NCI-H2081 treated with DMSO at 0.1 percent for 48 hours (cell line): ENCODE measurements at regions not wholly inside any gene's neighbourhood (a gene's known extent, or its start where the extent isn't known, plus 50 kb on each side); places are given as distances from the start of the nearest gene placed in this dataset.
"Not testable (repeated sequence)": the region's sequence is repeated elsewhere in the genome, so short reads cannot be mapped to it uniquely, and the experiment has no call there.

Experiments used
- DNase-seq: peaks from one replicate; lab custom pipeline; 2025; lab: John Stamatoyannopoulos, UW

DNA sequence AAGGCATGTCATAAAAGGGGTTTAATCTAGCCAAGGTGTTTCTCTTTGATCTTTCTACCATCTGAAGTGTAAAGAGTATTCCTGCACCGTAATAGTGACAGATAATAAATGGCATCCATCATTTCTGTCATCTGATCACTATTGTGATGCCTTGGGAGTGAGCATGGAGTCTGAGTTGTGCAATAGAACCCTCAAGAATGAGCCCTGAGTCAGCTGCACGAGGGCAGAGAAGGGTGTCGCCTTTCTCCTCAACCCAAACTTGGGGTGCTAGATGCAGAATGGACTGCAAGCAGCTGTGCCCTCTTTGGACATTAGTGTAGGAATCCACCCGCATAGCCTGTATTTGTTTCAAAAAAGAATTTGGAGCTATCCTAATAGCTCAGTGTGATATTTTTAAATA lies 115.2 kb downstream of the ZNF37A start:
- no peak for DNase-seq

DNA sequence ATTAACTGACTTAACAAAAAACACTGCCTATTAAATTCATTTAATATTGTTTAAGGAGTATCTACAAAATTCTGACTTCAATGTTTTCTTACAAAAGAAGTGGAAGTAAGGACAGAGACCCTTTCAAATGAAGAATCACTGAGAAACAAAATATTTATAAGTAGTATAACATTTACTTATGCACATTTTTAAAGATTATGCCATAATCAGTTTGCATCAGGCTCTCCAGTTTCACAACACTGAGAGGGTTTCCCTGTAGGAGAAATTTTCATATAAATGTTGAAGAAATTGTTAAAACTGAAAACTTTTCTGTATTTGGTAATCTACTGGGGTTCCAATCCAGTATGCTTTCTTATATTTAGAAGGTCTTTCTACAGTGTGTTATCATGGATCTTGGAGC lies 115.6 kb downstream of the ZNF37A start:
- not testable (repeated sequence) for DNase-seq

DNA sequence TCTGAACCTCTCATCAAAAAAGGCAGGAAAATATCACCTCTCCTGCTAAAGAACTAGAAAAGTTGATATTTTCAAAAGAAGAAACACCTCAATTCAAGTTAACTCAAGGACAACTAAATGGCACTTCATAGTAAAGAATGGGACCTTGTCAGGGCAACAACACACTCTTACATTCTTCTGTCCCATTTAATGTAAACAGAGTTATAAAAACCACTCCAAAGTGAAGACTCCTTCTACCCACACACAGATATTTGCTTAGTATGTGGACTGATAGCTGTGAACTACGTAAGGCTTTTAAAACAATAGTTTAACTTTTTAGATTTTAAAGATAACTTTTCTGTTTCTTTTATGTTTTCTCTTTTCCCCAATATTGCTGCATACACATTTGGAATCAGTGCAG lies 118.3 kb downstream of the ZNF37A start:
- no peak for DNase-seq

DNA sequence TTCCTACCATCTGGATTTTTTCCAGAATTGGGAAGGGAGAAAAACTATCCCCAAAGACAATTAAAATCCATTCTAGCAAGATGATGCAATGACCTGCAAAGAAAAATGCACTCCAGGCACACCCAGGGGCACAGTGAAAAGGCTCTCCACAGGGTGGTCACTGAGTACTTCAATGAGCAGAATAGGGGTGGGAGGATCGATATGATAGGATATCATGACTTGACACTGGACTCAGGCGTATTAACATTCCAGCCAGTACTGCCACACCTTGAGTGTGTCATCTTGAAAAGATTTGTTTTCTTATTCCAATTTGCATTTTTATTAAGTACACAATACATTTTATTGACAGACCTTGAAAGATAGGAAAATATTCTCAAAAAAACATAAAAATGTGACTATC lies 132.2 kb downstream of the ZNF37A start:
- no peak for DNase-seq

DNA sequence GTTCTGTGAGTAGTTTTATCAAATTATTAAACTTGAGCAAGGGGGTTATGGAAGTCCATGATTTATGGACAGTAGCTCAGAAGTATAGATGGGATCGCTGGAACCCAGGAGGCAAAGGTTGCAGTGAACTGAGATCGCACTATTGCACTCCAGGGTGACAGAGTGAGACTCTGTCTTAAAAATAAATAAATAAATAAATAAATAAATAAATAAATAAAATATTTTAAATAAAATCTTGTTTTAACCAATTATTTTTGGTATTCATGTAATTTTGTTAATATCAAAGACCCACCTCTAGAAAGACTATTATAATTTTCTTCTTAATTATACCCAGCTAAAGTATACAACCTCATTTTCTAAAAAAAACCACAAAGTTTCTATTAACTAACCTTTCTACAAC lies 134.3 kb downstream of the ZNF37A start:
- no peak for DNase-seq

DNA sequence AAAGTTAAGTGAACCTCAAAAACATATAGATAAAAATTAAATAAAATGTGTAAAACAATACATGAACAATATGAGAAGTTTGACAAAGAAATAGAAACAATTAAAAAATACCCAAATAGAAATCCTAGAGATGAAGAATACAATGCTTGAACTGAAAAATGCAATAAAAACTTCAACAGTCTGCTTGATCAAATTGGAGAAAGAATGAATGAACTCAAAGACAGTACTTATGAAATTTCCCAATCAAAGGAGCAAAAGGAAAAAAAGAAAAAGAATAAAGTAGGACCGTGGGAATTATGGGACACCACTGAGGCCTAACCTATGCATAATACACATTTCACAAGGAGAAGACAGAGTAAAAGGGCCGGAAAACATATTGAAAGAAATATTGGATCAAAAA lies 144.3 kb downstream of the ZNF37A start:
- DNase-seq, result not testable (repeated sequence)

DNA sequence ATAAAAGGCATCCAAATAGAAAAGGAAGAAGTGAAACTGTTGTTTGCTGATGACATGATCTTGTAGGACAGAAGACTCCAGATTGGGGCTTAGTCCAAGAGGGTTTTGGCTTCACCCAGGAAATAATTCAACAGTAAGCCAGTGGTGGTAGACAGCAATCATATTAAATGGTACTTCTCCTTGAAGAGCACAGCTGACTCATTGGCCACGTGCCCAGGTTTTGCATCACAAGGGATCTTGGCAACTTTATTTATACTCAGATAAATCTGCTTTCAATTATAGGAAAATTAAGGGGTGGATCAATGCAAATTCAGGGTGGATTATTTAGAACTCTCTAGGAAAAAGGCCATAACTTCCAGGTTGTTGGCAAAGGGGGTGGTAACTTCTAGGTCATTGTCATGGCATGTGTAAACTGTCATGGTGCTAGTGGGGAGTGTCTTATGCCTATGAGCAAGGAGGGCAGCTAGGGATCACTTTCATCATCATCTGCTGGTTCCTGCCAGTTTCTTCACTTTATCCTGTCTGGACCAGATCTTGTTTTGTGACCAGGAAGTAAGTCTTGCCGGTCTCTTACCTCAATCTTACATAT lies 148.0 kb downstream of the ZNF37A start:
- not testable (repeated sequence) for DNase-seq

DNA sequence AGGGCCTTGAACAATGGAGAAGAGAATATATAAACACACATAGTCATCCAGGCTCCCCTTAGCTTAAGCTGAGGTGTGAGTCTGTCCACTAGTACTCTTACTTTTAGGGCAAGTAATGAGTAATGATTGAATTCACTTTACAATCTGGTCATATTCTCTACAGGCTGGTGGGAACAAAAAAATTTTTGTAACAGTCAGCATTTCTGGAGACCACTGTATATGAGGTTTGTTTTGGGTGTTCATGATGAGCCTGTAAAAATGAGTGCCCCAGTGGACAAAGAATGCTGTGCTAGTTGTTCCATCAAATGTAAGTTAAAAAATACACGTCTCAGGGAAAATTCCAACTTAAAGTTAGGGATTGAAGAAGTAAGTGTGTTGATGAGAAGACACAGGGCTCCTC lies 154.0 kb downstream of the ZNF37A start:
- DNase-seq, result not testable (repeated sequence)

DNA sequence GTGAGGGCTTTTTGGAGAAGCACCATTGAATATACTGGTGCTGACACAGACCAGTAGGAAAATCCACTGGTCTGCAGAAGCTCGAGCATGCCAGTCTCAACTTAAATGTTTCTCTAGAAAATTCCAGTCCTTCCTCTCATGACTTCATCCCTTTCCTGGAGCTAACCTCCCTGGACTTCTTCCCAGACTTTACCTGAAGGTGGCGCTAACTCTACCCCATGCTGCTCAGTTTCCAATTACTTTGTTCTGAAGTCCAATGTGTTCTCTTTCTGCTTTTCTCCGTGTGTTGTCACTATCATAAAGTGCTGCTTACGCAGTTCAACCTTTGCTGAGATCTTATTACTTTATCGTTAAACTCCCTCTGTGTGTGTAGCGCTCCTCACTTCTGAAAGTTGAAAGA lies 158.4 kb downstream of the ZNF37A start:
- DNase-seq, result not testable (repeated sequence)

DNA sequence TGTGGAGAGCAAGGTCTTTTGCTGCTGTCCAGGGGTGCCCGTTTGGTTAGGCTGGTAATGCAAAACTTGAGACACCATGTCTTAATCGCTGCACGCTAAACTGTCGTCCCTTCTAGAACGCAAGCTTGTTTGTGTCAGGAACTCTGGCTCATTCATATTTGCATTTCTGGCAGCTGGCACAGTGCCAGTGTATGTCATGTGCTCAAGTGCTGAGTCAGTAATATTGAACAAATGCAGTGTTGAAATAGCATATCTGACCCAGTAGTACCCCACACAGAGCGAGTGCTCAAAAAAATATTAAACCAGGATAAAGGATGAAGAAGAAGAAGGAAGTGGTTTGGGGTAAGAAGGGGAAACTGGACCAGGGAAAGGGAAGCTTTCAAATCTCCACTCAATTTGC lies 173.4 kb downstream of the ZNF37A start:
- DNase-seq, result not testable (repeated sequence)

DNA sequence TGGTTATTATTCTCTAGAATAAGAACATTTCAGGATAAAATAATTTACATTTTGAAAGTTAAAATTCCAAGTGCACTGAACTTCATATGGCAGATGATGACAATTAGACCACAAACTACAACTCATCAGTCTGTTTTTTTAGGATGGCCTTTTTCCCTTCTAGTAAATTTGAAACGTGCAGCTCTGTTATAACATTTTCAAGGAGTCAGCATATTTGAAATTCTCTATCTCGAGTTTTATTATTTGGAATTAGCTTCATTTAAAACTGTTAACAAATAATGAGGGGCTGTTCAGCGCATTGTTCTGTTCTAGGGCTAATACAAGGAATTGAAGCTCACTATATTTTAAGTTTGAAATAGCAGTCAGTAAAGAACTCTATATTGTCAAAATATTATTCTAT lies 176.9 kb downstream of the ZNF37A start:
- not testable (repeated sequence) for DNase-seq

DNA sequence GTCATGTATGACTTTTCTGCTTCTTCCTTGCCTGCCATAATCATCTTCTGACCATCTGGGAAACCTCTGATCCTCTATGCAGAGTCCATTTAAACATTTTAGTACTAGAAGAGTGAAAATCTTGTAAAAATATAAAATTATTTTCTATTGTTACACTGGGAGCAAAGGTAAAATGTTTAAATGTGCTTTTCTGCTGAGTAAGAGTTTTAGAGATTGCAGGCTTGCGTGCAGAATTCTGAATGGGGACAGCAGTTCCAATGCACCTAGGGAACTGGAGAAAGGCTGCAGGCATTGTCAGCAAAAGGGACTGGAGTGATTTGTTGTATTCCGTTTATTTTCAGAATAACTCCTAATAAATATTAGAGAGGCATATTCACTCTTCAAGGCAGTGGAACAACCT lies 180.7 kb downstream of the ZNF37A start:
- DNase-seq, result not testable (repeated sequence)

DNA sequence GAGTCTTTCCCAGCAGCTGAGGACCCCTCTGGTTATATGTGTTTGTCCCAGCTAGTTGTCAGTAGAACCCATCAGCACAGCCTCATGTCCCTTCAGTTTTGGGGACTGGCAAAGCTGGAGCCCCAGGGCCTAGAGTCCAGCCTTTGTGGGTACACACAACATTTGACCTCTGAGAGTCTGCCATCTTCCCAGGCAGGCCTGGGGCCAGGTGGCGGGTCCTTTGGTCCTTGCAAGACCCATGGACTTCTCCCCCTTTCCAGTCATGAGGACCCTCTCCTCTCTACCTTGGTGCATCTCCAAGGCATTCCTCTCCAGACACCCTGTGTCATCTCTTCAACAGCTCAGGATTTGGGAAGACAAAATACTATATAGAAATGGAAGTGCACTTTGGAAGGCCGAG lies 198.4 kb downstream of the ZNF37A start:
- DNase-seq, result not testable (repeated sequence)

DNA sequence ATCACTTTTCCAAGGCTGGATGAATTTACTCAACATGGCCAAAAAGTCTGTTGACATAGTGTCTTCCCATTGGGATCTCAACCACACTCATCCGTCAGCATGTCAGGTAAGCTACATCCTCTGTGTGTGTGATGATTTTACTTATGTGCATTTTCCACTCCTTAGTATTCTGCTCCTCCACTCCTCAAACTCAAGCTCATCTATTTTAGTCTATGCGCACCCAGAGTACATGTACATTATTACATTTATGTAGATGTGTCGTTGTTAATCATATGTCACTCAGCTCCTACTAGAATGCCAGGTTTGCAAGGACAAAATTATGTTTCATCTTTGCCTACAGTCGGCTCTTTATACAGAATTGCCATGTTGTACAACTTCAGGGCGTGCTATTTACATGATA lies 216.0 kb downstream of the ZNF37A start:
- DNase-seq, result not testable (repeated sequence)

DNA sequence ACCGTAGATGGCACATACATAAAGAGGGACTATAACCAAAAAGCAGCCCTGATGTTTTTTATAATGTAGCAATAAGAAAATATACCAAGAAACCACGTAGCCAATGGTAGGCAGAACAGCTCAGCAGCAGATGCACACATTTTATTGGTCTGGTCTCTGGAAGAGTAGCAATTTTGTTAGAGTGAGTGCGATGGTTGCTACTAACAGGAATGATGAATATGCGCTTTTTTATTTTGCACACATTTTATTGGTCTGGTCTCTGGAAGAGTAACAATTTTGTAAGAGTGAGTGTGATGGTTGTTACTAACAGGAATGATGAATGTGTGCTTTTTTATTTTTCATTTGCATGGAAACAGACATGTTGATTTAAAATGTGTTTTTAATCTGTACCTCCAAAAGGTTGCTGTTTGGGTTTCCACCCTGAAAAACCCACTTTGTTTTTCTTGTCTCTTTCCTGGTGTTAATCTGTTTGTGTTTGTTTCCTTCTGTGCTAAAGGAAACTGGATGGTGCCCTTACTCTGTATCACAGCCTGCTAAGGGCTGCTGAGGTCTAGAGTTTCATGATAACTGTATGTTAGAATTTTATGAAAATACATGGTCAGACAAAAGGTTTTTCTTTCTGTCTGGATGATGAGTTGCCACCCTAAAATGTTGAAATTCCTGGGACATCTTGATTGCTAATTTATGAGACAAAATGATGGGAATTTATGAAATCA lies 221.1 kb downstream of the ZNF37A start:
- not testable (repeated sequence) for DNase-seq

DNA sequence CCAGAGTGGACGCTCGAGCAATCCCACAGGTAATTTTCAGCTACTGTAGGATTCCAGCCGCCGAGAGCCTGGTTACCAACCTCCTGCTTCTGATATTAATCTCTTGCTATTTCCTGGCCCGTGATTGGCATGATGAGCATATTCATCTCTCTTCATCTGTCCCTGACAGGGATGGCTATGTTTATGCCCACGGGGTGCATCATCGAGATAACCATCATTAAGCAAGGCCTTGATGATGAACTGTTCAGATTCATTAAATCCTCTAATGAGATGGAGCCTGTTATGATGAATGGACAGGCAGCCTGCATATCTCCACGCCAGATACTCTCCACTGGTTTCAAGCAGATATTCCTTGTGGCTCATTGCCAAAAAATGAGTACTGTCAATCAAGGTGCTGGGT lies 227.3 kb downstream of the ZNF37A start:
- DNase-seq, result not testable (repeated sequence)

DNA sequence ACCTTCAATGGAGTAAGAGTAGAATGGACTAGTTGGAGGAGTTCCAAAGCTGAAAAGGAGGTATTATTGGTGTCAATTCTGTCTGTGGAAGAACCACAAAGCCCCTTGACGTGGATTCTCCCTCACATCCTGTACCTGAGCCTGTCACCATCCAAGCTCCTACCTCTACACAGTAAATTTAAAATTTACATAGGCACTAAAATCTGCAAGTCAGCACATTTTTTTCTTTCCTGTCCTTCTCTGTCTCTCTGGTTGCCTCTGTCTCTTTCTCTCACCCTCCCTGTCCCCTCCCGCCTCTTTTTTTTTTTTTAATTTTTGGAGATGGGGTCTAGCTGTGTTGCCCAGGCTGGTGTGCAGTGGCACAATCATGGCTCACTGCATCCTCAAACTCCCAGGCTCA lies 236.2 kb downstream of the ZNF37A start:
- DNase-seq, result not testable (repeated sequence)

DNA sequence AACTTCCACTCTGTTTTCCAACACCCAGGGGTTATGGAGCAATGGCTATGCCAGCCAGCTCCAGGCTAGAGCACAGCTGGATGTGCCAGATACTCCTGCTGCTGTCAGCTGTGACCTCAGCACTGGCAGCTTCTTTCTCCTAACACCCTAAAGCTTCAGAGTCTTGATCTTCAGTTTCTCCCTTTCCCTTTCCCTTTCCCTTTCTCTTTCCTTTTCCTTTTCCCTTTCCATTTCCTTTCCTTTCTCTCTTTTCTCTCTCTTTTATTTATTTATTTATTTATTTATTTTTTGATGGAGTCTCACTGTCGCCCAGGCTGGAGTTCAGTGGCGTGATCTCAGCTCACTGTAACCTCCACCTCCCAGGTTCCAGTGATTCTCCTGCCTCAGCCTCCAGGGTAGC lies 237.0 kb downstream of the ZNF37A start:
- not testable (repeated sequence) for DNase-seq

DNA sequence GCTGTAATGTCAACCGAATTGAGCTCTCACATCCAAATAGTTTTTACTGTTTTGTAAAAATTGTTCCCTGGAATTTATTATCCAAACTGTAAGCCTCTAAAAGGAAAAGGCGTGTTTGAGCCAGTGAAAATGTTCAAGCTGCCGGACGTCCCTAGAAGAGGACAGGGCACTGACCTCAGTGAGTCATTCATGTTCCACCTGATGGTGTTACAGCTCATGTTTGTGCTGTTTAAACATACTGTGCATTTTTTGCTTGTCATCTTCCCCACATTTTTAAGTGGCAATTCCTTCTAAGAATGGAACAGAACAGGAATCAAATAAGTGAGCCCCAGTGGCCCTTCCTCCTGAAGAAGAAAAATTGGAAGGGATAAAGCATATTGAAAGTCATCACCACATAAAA lies 239.6 kb downstream of the ZNF37A start:
- not testable (repeated sequence) for DNase-seq

DNA sequence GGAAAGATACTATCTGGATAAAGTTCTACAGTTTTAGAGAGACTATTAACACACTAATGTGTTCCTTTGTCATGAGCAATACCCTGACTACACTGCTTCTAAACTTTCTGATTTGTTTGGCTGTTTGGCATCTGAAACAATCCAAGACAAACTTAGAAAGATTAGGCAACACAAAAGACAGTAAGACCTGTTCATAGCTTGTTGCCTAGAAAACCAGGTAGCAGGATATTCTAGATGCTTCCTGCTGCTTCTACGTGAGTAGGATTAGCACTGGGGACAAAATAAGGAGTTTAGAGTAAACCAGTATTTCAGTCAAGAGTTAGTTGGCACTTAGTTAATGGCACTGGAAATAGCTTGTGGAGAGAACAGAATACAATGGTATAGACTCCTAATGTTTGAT lies 256.5 kb downstream of the ZNF37A start:
- not testable (repeated sequence) for DNase-seq

DNA sequence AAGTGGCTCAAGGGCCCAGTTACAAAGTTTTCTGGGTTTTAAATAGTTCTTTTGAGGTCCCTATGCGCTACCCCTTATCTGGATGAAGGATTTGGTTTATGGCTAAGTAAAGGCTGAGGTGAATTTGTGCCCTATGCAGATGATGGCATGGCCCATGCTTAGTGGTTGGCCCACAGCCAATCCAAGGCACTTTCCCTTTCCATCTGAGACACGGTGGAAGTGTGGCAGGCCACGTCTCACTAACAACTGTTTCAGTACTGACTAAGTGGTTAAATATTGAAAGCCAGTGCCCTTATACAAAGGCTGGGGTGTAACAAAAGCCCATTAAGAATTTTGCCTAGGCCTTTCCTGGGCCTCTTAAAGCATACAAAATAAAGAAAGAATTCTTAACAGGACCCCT lies 260.3 kb downstream of the ZNF37A start:
- DNase-seq, result not testable (repeated sequence)

DNA sequence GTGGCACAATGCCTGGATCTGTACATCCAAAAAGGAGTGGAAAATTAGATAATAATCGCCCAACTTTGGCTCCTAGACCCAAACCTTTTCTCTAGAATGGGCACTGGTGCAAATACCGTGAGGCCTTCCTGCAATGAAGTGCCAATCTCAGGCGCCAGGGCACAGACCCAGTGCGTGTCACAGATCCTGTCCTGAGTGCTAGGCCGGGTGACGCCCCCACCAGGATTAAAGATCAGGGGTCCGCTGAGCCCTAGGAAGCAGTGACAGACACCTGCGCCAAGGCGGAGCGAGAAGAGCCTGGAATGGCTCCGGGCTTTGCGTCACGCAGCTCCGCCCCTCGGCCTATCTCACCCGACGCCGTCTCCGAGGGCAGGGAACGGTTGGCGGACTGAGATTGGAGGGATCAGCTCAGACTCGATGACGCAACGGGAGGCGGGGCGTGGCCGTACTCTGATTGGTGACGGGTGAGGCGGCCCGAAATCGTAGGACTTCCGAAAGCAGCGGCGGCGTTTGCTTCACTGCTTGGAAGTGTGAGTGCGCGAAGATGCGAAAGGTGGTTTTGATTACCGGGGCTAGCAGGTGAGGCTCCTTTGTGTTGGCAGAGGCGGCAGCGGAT lies 261.9 kb downstream of the ZNF37A start:
- DNase-seq, result not testable (repeated sequence)

DNA sequence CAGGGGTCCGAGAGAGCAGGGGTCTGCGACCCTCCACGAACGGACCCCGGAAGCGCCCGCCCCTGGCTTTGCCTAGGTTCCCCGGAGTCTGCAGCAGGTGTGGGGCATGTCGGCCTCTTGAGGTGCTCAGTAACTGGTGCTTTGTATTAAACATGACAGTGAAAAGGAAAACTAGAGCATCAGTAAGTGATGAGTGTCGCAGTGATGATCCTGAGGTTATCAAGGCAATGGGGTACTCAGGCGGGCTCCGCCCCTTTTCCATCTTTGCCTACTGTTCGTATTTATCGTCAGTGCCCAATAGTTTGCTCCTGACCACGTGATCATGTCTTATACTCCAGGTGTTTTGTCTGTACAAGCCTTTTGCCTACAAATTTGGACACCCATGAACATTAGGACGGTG lies 262.4 kb downstream of the ZNF37A start:
- DNase-seq, result not testable (repeated sequence)
